Muscle of arm (tissue), 1 donor: ENCODE measurements at regions not wholly inside any gene's neighbourhood (a gene's known extent, or its start where the extent isn't known, plus 50 kb on each side); places are given as distances from the start of the nearest gene placed in this dataset.

Experiments
- DNase-seq: peaks from one replicate; pipeline ENCODE4 v3.0.0-alpha.2; 2013

DNA sequence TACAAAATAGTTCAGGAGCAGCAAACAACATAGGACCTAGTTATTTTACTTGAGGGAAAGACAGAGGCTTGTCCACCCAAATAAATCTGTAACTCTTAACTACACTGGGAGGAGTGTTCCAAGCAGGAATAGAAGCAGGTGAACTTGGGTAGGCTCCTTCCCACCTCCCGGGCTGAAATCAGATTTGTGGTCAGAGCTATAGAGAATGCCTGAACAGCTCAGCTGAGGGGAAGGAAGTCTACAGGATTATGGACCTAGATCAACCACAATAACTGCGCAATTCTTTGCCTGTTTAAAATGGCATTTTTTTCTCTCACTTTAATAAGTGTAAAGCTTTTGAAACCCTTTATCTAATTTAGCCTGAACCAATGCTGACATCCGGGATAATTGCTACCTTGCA lies 73.5 kb upstream of the IRS2 start:
- no peak for DNase-seq

DNA sequence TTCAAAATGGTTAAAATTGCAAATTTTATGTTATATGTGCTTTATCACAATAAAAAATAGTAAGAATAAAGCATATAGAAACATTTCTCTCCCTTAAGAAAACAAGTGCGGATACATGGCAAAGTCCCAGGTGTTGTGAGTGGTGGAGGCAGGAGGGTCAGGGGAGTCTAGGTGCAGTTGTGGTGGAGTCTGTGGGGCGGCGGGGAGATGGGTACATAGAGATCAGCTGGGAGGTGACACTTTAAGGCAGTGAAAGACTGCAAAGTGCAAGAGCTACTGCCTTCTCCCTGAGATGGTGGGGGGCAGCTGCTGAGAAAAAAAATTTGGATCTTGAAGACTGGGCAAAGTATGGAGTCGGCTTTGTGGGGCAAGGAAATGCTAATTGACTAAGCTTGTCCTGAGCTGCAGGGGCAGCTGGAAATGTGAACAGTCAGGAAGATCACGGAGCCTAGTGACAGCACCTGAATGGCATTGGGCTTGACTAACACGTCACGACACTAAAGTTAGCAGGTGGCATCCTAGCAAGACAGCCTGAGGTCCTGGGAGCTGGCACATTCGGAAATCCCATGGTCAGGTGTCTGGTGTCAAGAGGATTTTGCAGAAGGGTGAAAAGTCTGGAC lies 72.9 kb upstream of the IRS2 start:
- DNase-seq: no peak

DNA sequence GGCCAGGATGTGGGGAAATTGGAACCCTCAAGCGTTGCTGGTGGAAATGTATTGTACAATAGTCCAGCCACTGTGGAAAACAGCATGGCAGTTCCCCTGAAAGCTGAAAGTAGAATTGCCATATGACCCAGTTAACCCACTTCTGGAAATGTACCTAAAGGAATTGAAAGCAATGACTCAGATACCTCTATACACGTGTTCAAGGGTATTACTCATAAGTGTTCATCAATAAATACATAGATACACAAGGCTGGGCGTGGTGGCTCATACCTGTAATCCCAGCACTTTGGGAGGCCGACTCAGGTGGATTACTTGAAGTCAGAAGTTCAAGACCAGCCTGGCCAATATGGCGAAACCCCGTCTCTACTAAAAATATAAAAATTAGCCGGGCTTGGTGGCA lies 71.9 kb upstream of the IRS2 start:
- no peak for DNase-seq

DNA sequence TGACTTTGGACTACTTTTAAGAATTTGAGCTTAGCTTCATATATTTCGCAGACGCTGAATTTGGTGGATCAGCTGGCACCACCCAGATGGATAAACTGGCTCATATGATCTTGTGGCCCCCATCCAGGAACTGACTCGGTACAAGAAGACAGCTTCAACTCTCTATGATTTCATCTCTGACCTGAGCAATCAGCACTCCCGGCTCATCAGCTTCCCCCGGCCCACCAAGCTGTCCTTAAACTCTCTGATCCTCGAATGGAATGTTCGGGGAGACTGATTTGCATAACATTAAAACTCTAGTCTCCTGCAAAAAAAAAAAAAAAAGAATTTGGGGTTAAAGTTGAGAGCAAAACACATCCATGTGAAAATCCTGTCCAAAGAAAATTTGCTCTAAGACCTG lies 71.4 kb upstream of the IRS2 start:
- DNase-seq: no peak

DNA sequence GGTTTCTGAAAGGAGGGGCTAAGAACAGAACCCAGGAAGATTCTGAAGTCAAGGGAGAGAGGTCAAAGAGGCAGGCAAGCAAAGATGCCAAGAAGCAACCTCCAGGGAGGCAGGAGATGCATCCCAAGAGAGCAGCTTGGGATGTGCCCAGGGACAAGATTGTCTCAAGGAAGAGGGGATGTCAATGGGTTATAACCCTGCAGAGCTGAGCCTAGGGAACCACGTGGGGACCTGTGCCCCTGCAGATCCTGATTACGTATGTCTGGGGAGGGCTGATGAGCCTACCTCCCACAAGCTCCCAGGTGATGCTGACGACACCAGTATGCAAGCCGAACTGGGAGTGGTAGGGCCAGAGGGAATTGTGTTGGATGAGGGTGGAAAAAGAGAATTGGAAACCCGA lies 70.9 kb upstream of the IRS2 start:
- no peak for DNase-seq

DNA sequence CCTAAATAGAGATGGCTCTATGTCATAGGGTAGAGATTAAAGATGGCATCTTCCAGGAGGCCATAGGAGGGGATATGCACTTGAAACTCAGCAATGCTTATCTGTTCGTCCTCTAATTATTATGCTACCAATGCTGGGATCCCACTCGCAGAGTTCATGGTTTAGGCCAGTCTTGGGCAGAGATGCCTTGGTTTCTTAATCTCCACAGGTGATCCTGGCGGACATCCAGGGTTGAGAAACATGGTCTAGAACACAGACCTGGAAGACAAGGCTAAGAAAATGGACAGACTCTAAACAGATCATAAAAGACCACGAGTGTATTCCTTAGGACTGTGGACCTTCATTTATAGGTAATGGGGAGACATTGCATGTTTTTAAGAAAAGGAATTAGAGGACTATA lies 70.0 kb upstream of the IRS2 start:
- DNase-seq: no peak

DNA sequence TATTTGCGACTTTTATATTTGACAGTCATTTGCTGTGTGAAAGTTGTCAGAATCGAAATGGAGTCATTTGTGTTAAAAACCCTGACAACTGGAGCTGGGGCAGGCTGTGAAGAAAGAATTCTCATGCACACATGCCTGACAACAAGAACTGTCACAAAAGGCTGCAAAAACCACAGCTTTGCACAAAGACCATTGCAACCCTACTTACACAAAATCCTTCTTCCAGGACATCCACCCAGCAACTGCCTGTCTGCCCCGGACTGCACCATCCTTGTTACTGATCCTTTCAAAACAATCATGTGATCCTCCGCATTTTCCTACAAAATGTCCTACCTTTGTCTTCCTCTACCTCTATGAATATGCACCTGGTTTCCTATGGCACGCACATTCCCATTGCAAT lies 66.8 kb upstream of the IRS2 start:
- no peak for DNase-seq

DNA sequence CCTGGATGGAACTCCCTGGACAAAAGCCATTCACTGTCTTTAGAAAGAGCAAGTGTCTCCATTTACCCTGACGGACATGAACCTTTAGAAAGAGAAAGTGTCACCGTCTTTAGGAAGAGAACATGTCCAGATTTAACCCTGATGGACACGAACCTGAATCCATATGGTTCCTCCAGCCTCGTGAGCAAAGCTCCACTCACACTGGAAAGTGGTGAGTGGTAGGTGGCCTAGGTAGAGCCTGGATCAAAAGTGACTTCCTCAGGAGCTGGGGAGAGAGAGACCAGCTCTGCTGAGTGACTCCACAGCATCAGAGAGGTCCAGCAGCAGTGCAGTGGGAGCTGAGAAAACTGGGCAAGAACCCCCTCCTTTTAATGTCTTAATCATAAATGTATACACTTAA lies 59.8 kb upstream of the IRS2 start:
- DNase-seq: no peak

DNA sequence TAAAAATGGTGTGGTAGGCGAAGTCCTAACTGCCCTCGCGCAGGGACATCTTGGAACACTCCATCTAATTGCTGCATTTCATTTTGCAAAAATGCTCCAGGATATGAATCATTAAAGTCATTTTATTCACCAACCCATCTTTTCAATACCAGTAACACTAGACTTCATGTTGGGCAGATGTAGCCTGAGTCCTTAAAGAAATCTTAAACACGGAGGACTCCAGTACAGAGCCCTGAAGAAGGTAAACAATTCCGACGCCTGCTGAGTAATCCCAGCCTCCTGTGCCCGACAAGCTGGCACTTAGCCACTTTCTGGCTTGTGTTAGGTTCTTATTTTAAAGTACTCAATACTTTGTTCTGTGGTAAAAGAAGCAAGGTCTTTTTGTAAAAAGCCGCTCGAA lies 58.0 kb upstream of the IRS2 start:
- DNase-seq: no peak

DNA sequence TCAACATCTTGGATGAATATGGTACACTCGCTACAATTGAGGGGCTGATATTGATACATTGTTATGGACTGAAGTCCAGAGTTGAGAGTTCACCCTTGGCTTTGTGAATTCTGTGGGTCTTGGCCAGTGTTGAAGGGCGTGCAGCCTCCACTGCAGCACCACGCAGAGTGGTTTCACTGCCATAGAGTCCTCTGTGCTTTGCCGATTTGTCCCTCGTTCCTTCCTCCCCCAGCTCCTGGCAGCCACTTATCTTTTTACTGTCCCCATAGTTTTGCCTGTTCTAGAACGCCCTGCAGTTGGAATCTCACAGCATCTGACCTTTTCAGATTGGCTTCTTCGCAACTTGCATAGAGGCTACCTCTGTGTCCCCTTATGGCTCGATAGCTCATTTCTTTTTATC lies 57.3 kb upstream of the IRS2 start:
- DNase-seq: no peak

DNA sequence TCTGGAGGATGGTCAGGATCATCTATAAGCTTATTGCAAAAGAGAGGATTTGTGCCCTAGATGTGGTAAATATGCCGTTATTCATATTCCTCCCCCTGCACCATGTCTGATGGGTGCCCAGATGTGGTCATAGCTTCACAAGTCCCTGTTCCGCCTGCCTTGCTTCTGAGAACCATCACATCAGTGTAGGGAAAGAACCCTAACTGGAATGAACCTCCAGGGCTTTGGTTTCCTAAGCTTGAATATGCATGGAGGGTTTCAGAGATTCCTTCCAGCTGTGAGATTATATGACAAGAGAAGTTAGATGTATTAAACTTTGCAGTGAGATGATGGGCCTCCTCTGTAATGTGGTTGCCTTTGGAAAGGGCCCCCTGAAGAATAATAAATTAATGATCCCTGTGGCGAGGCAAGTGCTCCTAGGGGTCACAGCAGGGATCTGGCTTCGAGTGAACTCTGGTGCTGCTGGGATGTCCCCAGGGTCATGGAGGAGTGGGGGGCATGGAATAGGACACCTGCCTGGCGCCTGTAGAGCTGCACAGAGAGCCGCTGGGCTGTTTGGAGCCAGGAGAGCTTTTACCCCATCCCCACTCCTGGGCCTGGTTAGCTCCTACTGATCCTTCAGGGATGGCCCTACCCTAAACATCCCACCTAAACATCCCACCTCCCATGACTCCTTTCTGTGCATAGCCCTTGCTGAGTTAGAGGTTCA lies 56.0 kb upstream of the IRS2 start:
- DNase-seq: no peak

DNA sequence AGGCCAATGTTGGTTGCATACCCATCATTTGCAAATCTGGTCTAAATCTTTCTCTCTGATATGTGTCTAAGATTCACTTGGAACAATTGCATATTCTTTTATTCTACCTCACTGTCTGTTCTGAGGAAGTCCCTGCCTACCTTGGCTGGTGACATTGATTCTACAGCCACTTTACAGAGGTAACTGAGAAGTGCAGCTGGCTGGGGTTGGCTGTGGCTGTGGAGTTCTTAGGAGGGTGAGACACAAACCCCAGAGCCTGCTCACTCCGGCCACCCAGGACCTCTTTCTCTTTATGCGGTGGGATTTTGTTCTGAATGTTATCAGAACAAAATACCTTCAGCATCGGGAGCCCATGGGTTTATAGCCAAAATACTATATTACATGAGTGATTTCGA lies 54.5 kb upstream of the IRS2 start:
- DNase-seq: no peak

DNA sequence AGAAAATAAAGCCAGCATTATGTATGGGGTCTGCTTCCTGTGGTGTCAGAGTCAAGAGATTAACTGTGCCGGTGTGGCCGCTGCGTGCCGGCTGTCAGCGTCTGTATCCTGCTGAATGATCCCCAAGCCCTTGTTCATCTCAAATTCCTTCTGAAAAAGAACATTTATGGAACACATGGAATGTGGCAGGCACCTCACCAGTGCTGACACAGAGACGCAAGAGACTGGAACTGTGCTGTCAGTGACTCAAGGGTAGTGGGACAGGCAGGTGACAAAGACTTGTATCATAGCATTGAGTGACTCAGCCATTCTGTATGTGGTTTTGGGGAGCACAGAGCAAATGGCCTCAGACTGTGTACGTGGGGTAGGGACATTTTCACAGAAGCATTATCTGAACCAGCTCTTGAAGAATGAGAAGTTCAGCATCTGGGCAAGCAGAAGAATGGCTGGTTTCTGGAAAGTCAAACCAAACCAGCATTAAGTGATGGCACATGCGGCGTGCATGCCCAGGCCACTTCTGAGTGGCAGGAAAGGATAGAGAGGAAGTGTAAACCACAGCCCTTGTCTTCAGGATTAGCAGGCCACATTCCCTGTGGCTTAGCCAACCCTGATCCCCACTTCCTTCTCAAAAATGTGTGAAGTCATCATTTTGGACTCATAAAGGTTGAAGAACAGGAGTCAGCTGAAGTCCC lies 54.0 kb upstream of the IRS2 start:
- DNase-seq: no peak

DNA sequence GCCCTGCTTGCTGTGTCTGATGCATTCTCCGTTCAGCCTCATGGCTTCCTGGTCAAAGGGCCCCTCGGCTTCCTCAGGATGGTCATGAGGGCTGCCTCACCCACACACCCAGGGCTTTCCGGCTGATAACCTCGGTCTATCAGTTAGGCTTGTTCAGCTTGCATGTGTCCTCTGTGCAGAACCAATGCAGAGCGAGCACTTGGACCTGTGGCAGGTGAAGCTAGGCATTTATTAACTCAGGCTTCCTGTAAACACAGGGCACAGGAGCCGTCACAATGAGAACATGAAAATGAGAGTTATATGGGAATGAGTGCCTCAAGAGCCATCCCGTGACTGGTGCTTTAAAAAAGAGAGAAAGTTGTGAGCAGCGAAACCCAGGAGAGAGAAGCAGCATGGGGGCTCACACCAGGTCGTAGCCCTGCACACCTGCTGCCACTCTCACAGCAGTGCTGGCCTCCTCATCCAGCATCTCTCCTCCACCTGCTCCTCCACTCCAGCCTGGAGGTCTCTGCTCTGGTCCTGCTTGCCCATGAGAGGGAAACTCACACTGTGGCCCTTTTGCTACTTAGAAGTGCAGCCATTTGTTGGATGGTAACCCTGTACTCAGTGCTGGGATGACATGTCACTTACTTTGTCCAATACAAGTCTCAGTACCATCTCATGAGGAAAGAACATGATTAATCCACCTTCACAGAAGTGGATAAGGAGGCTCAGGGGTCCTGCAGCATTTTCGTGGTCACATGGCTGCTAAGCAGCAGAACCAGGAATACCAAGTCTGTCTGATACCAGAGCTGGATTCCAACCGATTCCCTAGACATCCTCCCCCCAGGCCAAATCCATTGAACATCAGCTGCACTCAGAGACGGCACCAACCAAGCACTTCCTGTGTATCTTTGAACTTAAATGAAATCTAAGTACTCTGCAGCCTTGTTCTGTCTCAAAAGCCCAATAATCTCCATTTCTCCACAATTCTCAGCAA lies 50.5 kb upstream of the IRS2 start:
- DNase-seq: no peak
